Lung (tissue), 11 donors: ENCODE measurements at regions not wholly inside any gene's neighbourhood (a gene's known extent, or its start where the extent isn't known, plus 50 kb on each side); places are given as distances from the start of the nearest gene placed in this dataset.

Experiments used
- ATAC-seq: fragments of 200-7000 bp; cut with Tn5 transposase; one replicate; pipeline ENCODE4 v1.9.1; 2020; ENCODE audit warnings: moderate number of reproducible peaks; ENCODE audit not compliant: insufficient read depth, low FRiP score
- DNase-seq, 3 donors: peaks; one replicate each; pipeline ENCODE4 v3.0.0-alpha.2; 2013 to 2017
- H3K27ac ChIP-seq, 2 donors: one replicate each; pipeline ENCODE4 v1.5.1; 2013; ENCODE audit warnings: mild to moderate bottlenecking in 2 of 2, moderate library complexity in 2 of 2, control low read depth in 1 of 2, inconsistent platforms in 1 of 2, low read depth in 1 of 2, low read length in 1 of 2
- H3K27me3 ChIP-seq, 3 donors: one replicate each; pipeline ENCODE4 v1.5.1; 2013; ENCODE audit warnings: low read length in 2 of 3; ENCODE audit not compliant: control insufficient read depth in 3 of 3, insufficient read depth in 3 of 3
- H3K36me3 ChIP-seq, 4 donors: one replicate each; pipeline ENCODE4 v1.5.1; 2013; ENCODE audit warnings: low read length in 4 of 4, mild to moderate bottlenecking in 1 of 4, moderate library complexity in 1 of 4; ENCODE audit not compliant: control insufficient read depth in 4 of 4, insufficient read depth in 4 of 4
- H3K4me1 ChIP-seq, 5 donors: one replicate each; pipeline ENCODE4 v1.5.1; 2013; ENCODE audit warnings: low read length in 5 of 5, mild to moderate bottlenecking in 2 of 5, moderate library complexity in 1 of 5; ENCODE audit not compliant: control insufficient read depth in 5 of 5, insufficient read depth in 5 of 5
- H3K4me3 ChIP-seq: one replicate; pipeline ENCODE4 v1.5.1; 2013; ENCODE audit warnings: mild to moderate bottlenecking, control low read depth, moderate library complexity
- H3K9ac ChIP-seq, 2 donors: one replicate each; pipeline ENCODE4 v1.5.1; 2013; ENCODE audit warnings: low read length in 2 of 2, control low read depth in 1 of 2; ENCODE audit not compliant: insufficient read depth in 1 of 2
- H3K9me3 ChIP-seq, 4 donors: one replicate each; pipeline ENCODE4 v1.5.1; 2013; ENCODE audit warnings: low read length in 3 of 4, mild to moderate bottlenecking in 1 of 4, moderate library complexity in 1 of 4; ENCODE audit not compliant: control insufficient read depth in 4 of 4, insufficient read depth in 3 of 4
- CTCF ChIP-seq: IDR thresholded peaks from 2 replicates; pipeline ENCODE4 v1.5.1; 2012; ENCODE audit warnings: mild to moderate bottlenecking; ENCODE audit errors: control extremely low read depth, extremely low read depth
- WGBS, 2 donors: extraction: QIAGEN DNeasy Blood & Tissue Kit; methylation state at CpG; one replicate each; pipeline ENCODE4 v1.1.7; 2013; 5-methylcytosine and 5-hydroxymethylcytosine counted together
- donor health status: control.
- donor health status: control.
- donor health status: Bipolar disorder and iron deficiency.
- donor health status: healthy.
- donor health status: DM: yes; HTN: yes; CAD: no.

- DNase-seq (no peak), ATAC-seq (no peak)
- Histone ChIP-seq H3K27me3 (no peaks in the 10 kb centered on the region), H3K9ac (no peak overlapping the region), H3K4me1 (no peaks in the 10 kb centered on the region), H3K36me3 (no peaks in the 10 kb centered on the region), H3K9me3 (peaks cover 0 to 4% (median 0%) of the 10 kb centered on the region in 4 donors), H3K4me3 (no peak overlapping the region), H3K27ac (no peak overlapping the region)
- WGBS, 2 donors = 69 to 76% methylated on average over 12 of the region's 12 CpGs
- no peak for TF ChIP-seq CTCF
Measured at GRCh38 chr5:3226196-3226920, 369.3 kb upstream of the IRX1 start.

- Histone ChIP-seq H3K9ac (no peak overlapping the region), H3K4me3 (no peak overlapping the region), H3K4me1 (no peaks in the 10 kb centered on the region), H3K36me3 (no peaks in the 10 kb centered on the region), H3K27ac (no peak overlapping the region), H3K9me3 (no peaks in the 10 kb centered on the region), H3K27me3 (no peaks in the 10 kb centered on the region)
- WGBS, 2 donors = 78 to 86% methylated on average over 22 of the region's 22 CpGs
- TF ChIP-seq CTCF = no peak
- ATAC-seq = no peak
- DNase-seq = no peak
Measured at GRCh38 chr5:3225201-3225960, 370.3 kb upstream of the IRX1 start.

GRCh38 chr5:3222924-3223323 is 372.7 kb upstream of the IRX1 start:
- no peaks in the 10 kb centered on the region for H3K27me3 ChIP-seq
- DNase-seq = no peak
- no peak for TF ChIP-seq CTCF
- peaks cover 0 to 2% (median 0%) of the 10 kb centered on the region in 4 donors for H3K9me3 ChIP-seq
- H3K4me3 ChIP-seq = no peak overlapping the region
- no peaks in the 10 kb centered on the region for H3K36me3 ChIP-seq
- no peak overlapping the region for H3K27ac ChIP-seq
- no peak overlapping the region for H3K9ac ChIP-seq
- no peak for ATAC-seq
- H3K4me1 ChIP-seq = no peaks in the 10 kb centered on the region
- WGBS, 2 donors = 88 to 94% methylated on average over 5 of the region's 5 CpGs
